ENCODE measurements at regions not wholly inside any gene's neighbourhood (a gene's known extent, or its start where the extent isn't known, plus 50 kb on each side); places are given as distances from the start of the nearest gene placed in this dataset.

- Histone ChIP-seq H3K27me3 (no peaks in the 10 kb centered on the region), H3K4me1 (no peaks in the 10 kb centered on the region), H3K27ac (no peak overlapping the region), H3K9me3 (no peaks in the 10 kb centered on the region), H3K36me3 (no peaks in the 10 kb centered on the region), H3K4me3 (no peak overlapping the region)
- no CpG with 5 or more reads among the region's 12 CpGs for WGBS, 2 donors (ENCODE audit: low coverage in 1 of 2)
- ATAC-seq: no peak
- TF ChIP-seq POLR2AphosphoS5 (IDR thresholded peaks at IDR 0.05): no peak
- TF ChIP-seq POLR2A (IDR thresholded peaks at IDR 0.05): no peak
Observed at GRCh38 chr13:85638815-85639393, 160.3 kb downstream of the SLITRK6 start.

DNA sequence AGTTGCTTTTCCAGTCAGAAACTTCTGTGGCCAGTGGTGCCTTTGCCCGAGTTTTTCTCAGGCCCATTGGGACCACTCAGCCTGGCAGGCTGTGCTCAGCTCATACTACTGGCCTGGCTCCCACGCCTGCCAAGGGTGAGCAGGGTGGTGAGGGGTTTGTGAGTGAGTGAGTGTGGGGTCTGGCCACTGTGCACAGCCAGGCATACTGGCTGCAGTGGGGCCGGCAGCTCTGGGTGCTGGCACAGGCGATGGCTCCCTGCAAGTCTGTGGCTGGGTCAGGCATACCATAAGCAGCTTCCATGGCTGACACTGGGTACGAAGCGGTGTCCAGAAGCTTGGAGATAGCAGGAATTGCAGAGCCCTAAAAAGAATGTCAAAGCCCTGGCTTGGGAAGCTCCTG lies 161.0 kb downstream of the SLITRK6 start:
- Histone ChIP-seq H3K9me3 (no peaks in the 10 kb centered on the region), H3K36me3 (no peaks in the 10 kb centered on the region), H3K4me3 (no peak overlapping the region), H3K27ac (no peak overlapping the region), H3K4me1 (no peaks in the 10 kb centered on the region), H3K27me3 (no peaks in the 10 kb centered on the region)
- ATAC-seq: no peak
- WGBS, 2 donors (ENCODE audit: low coverage in 1 of 2): 100% methylated on average over 1 of the region's 6 CpGs; no CpG with 5 or more reads in 1 of the 2 donors
- no peak for TF ChIP-seq POLR2AphosphoS5 (IDR thresholded peaks at IDR 0.05)
- TF ChIP-seq POLR2A (IDR thresholded peaks at IDR 0.05): no peak
- TF ChIP-seq EP300 (IDR thresholded peaks at IDR 0.05): no peak
- no peak for TF ChIP-seq CTCF (IDR thresholded peaks at IDR 0.05)

GRCh38 chr13:85632526-85633195 lies 166.6 kb downstream of the SLITRK6 start:
- no peak for TF ChIP-seq POLR2A (IDR thresholded peaks at IDR 0.05)
- no peak for TF ChIP-seq CTCF (IDR thresholded peaks at IDR 0.05)
- no peak for TF ChIP-seq EP300 (IDR thresholded peaks at IDR 0.05)
- no peak for TF ChIP-seq POLR2AphosphoS5 (IDR thresholded peaks at IDR 0.05)
- peaks cover 0 to 11% (median 0%) of the 10 kb centered on the region in 3 donors for H3K4me1 ChIP-seq

DNA sequence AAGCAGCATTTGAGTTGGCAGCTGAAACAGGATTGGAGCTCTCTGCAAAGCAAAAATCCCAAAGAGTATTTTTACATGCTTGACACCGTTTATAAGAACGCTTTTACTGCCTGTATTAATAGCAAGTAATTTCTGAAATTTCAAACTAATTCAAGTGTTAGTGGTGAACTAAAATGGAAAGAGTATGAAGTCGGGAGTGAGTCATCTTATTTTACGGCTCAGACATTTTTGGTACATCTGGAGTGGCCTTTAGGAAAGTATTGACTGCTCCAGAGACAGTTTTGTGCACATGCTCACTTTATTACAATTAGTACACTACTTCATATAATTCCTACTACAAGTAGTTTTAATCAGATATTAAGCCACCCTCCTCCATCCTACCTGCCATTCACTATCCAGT lies 167.4 kb downstream of the SLITRK6 start:
- Histone ChIP-seq H3K36me3 (no peaks in the 10 kb centered on the region), H3K4me3 (no peak overlapping the region), H3K4me1 (peaks cover 0 to 11% (median 0%) of the 10 kb centered on the region in 3 donors), H3K9me3 (no peaks in the 10 kb centered on the region), H3K27me3 (no peaks in the 10 kb centered on the region), H3K27ac (no peak overlapping the region)
- TF ChIP-seq POLR2AphosphoS5 (IDR thresholded peaks at IDR 0.05) (no peak), CTCF (IDR thresholded peaks at IDR 0.05) (no peak), POLR2A (IDR thresholded peaks at IDR 0.05) (no peak), EP300 (IDR thresholded peaks at IDR 0.05) (no peak)
- no peak for ATAC-seq
- 16 to 35% methylated on average over 4 of the region's 4 CpGs for WGBS, 2 donors (ENCODE audit: low coverage in 1 of 2)

More at GRCh38 chr13:85632526-85633195, 166.6 kb downstream of the SLITRK6 start:
- H3K36me3 ChIP-seq: no peaks in the 10 kb centered on the region
- ATAC-seq: no peak
- H3K9me3 ChIP-seq: no peaks in the 10 kb centered on the region
- H3K27me3 ChIP-seq: no peaks in the 10 kb centered on the region
- WGBS, 2 donors (ENCODE audit: low coverage in 1 of 2): 47 to 49% methylated on average over 3 of the region's 3 CpGs
- H3K4me3 ChIP-seq: no peak overlapping the region
- peak overlapping the region in 1 of 4 donors; percentile 2 for H3K27ac ChIP-seq

DNA sequence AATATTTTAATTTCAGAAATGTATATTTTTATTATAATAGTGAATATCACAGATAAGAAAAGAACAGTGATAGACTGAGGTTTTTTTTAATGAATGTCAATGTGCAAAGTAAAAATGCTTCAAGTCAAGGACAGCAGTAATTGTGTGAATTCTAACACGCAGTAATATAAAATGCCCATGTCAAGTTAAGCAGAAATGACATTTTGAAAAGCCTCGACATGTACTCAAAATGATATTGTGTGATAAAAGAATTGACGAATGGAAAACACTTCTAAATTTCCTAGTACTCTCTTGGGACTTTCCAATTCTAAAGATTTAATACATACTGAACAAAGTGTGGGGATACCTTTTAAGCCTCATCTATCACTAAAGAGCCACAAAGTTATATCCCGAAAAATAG lies 172.6 kb downstream of the SLITRK6 start:
- Histone ChIP-seq H3K4me3 (no peak overlapping the region), H3K9me3 (no peaks in the 10 kb centered on the region), H3K36me3 (no peaks in the 10 kb centered on the region), H3K27me3 (no peaks in the 10 kb centered on the region), H3K4me1 (peaks cover 0 to 3% (median 0%) of the 10 kb centered on the region in 3 donors), H3K27ac (no peak overlapping the region)
- 95% methylated on average over 4 of the region's 4 CpGs for WGBS, 2 donors (ENCODE audit: low coverage in 1 of 2)
- no peak for ATAC-seq
- no peak for TF ChIP-seq CTCF (IDR thresholded peaks at IDR 0.05)
